GM12878 (cell line): ENCODE measurements at regions not wholly inside any gene's neighbourhood (a gene's known extent, or its start where the extent isn't known, plus 50 kb on each side); places are given as distances from the start of the nearest gene placed in this dataset.

Experiments
- IRF3 ChIP-seq: fragments of 450-650 bp; IDR thresholded peaks from 2 replicates; pipeline ENCODE4 v1.6.1; 2014; ENCODE audit warnings: mild to moderate bottlenecking
- JUND ChIP-seq: IDR thresholded peaks from 2 replicates; pipeline ENCODE4 v1.6.1; 2012; ENCODE audit warnings: low read depth, mild to moderate bottlenecking, low read length, improper control_type of control experiment, moderate library complexity
- MTA2 ChIP-seq: fragments of 450-650 bp; IDR thresholded peaks from 2 replicates; pipeline ENCODE4 v1.6.1; 2016; ENCODE audit warnings: low read depth, mild to moderate bottlenecking, moderate library complexity
- POLR2A ChIP-seq: IDR thresholded peaks from 2 replicates; pipeline ENCODE4 v1.6.1; 2011; ENCODE audit warnings: low read depth, mild to moderate bottlenecking, low read length
- POLR2AphosphoS5 ChIP-seq: IDR thresholded peaks from 2 replicates; pipeline ENCODE4 v1.6.1; 2011; ENCODE audit warnings: mild to moderate bottlenecking, low read length, inconsistent platforms
- SRF ChIP-seq, 2 experiments: IDR thresholded peaks; 2 replicates each; pipeline ENCODE4 v1.6.1; 2011; ENCODE audit warnings: low read depth in 2 of 2, low read length in 2 of 2, mild to moderate bottlenecking in 1 of 2, moderate library complexity in 1 of 2
- USF2 ChIP-seq: IDR thresholded peaks from 2 replicates; pipeline ENCODE4 v1.6.1; 2011; ENCODE audit warnings: low read depth, low read length, improper control_type of control experiment, borderline replicate concordance
- YBX1 ChIP-seq: fragments of 450-650 bp; IDR thresholded peaks from 2 replicates; pipeline ENCODE4 v1.6.1; 2016; ENCODE audit warnings: antibody characterized with exemption
- ZBED1 ChIP-seq: IDR thresholded peaks from 2 replicates; pipeline ENCODE4 v1.6.1; 2016; ENCODE audit warnings: borderline replicate concordance
- TF ChIP-seq, protein P1 (sequence below), 3 experiments: IDR thresholded peaks in 2 of 3; conservative IDR thresholded peaks in 1 of 3; 2 replicates each; pipeline ENCODE4 v1.5.1; 2011; ENCODE audit warnings: low read depth in 3 of 3, low read length in 3 of 3, mild to moderate bottlenecking in 3 of 3, control low read depth in 2 of 3, moderate library complexity in 2 of 3, inconsistent platforms in 1 of 3, mixed read lengths in 1 of 3; ENCODE audit not compliant: control insufficient read depth in 2 of 3, insufficient read depth in 1 of 3; ENCODE audit errors: extremely low read depth in 1 of 3

GRCh38 chr3:176950743-176951142, 246.5 kb downstream of the TBL1XR1 start:
- TF ChIP-seq POLR2AphosphoS5 (no peak), MTA2 (no peak), USF2 (no peak), ZBED1 (no peak), YBX1 (no peak), SRF (IDR thresholded peaks at IDR 0.05; ENCODE audit: low read depth in 2 of 2, low read length in 2 of 2) (no peak), POLR2A (no peak), JUND (no peak), IRF3 (no peak)
- TF ChIP-seq, protein P1, sequence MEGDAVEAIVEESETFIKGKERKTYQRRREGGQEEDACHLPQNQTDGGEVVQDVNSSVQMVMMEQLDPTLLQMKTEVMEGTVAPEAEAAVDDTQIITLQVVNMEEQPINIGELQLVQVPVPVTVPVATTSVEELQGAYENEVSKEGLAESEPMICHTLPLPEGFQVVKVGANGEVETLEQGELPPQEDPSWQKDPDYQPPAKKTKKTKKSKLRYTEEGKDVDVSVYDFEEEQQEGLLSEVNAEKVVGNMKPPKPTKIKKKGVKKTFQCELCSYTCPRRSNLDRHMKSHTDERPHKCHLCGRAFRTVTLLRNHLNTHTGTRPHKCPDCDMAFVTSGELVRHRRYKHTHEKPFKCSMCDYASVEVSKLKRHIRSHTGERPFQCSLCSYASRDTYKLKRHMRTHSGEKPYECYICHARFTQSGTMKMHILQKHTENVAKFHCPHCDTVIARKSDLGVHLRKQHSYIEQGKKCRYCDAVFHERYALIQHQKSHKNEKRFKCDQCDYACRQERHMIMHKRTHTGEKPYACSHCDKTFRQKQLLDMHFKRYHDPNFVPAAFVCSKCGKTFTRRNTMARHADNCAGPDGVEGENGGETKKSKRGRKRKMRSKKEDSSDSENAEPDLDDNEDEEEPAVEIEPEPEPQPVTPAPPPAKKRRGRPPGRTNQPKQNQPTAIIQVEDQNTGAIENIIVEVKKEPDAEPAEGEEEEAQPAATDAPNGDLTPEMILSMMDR (IDR thresholded peaks at IDR 0.05 in 2 of 3, conservative IDR thresholded peaks at IDR 0.05 in 1 of 3; ENCODE audit: control insufficient read depth in 2 of 3, extremely low read depth in 1 of 3, insufficient read depth in 1 of 3, low read depth in 3 of 3, low read length in 3 of 3), result no peak
